HG03135 (cell line): ENCODE measurements at regions not wholly inside any gene's neighbourhood (a gene's known extent, or its start where the extent isn't known, plus 50 kb on each side); places are given as distances from the start of the nearest gene placed in this dataset.
"Not testable (repeated sequence)": the region's sequence is repeated elsewhere in the genome, so short reads cannot be mapped to it uniquely, and the experiment has no call there.

Experiments used
- ATAC-seq: cut with Tn5 transposase; IDR thresholded peaks from one replicate; pipeline ENCODE4 v1.9.1; 2021; ENCODE audit warnings: mild to moderate bottlenecking, moderate library complexity; ENCODE audit not compliant: unreplicated experiment

DNA sequence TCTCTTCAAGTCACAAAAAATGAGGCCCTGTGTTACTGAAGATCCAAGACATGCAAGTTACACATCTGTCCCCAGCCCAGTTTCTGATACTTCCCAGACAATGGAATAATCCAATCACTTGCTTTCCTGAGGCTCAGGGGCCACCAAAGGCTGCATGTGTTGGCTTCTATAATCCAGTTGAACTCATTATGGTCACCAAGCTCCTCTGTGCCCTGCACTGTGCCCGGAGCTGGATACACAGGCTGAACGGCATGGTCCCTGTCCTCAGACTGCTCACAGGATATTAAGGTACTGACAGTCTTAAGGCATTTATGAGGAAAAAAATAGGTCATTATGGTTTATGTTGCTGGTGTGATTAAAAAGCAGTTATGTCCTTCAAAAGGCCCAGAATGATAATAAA, 117.0 kb upstream of the SYT6 start:
- ATAC-seq: no peak

DNA sequence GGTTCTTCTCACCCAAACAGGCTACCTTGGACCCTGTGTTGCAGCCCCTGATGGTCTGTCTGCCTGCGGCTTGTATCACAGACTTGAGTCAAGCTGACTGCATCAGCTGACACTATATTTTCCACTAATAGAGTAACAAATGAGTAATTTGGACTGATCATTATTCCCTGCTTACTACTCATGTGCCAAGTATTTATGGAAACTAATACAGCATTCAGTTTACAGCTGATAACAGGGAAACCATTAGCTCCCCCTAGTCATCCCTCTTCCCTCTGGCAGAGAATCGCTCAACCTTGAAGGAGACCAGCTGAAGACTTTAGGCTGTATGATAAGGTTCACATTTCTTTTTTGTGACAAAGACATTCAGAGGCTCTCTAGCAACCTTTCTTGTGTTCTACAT, 116.6 kb upstream of the SYT6 start:
- no peak for ATAC-seq

DNA sequence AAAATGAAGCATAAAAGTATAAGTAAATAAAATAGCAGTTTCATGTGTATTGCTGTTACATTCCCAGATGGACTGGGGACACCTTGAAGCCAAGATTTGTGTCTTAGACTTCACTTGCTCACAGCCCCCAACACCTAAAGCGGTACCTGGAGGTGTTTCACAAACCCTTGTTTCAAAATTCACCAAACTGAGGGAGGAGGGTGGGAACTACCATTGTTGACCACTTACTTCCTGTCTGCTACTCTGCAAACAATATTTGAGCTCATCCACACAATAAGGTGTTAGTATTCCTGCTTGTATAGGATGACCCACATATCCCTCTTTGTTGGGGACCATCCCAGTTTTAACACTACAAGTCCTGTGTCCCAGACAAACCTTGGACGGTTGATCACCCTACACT, 115.9 kb upstream of the SYT6 start:
- ATAC-seq: no peak

DNA sequence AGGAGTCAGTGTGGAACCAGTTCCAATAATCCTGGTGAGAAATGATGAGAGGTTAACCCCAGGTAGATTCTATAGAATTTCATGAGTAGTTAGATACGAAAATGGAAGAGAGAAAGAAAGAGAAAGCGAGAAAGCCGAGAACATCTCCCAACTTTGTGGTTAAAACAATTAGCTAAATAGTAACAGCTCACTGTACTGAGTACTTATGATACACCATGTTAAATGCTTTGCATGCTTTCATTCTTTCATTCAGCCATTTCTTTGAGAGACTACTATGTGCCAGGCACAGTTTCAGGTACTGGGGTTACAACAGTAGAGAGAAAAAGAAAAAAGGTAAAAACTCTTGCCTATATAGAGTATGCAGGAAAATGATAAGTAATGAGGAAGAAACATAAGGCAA, 109.7 kb upstream of the SYT6 start:
- ATAC-seq: peak; percentile 91

DNA sequence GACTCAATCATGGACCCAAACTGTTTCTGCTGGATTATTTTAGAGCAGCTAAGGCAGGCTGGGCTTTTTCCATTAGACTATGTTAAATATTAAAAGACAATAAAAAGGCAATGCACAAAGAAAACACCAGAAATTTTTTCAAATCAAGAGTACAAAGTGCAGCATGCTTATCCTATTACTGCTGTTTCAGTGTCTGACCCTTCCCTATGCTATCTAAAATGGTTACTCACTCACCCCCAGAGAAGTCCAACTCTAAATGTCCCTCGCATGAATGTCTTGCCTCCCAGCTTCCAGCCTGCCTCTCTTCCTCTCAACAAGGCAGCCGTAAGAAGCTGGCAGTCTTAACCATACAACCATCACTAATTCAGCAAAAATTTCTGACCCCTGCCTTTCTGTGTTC, 108.7 kb upstream of the SYT6 start:
- no peak for ATAC-seq

DNA sequence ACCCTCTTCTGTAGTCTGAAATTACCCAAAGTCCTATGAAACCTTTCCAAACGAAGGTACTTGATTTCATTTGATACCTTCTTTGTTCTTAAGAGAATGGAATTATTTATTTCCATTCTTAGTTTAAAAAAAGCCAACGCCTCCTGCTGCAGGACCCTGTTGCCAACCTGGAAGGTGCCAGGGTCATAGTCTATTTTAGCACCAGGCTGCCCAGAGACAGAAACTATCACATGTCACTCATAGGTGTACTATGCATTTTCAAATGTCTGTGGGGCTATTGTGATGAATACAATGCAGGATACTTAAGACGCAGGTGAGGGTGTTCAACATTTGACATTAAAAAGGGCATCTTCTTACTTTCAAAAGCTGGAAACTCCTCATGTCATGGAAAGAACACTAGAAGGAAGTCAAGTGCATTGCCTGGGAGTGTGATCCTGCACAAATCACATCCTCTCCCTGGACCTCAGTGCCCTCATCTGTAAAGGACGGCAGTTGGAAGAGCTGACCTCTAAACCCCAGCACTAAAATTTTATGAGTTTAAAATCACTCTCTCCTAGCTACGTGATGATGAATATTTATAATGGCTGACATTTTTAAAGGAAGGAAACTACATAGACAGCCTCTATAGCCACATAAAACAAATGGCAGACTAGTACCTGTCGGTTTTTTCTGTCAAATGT, 107.3 kb upstream of the SYT6 start:
- ATAC-seq: no peak

DNA sequence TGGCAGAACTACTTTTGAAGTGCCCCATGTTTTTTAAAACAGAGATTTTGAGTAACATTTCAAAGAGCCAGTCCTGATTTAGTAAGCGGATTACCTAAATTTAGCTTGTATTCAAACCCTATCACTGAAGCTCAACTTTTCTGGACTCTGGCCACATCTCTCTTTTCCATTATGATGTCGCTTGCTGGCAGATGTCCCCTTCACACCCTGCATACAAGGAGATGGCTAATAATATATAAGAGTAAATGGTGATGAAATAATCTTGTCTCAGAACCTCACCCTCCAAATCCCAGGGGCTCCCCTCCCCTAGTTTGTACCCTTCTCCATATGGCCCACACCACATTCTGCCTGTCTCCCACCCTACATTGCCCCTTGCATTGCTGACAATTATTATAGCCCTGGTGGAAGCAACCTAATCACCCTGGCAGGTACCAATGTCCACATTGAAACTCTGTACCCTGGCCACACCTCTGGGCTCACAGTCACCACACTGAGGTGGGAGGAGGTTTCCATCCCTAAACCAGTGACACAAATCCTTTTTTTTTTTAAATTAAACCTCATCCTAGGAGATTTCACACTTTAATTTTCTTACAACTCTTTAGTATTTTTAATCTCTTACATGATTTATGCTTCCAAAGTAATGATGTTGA, 106.0 kb upstream of the SYT6 start:
- no peak for ATAC-seq

DNA sequence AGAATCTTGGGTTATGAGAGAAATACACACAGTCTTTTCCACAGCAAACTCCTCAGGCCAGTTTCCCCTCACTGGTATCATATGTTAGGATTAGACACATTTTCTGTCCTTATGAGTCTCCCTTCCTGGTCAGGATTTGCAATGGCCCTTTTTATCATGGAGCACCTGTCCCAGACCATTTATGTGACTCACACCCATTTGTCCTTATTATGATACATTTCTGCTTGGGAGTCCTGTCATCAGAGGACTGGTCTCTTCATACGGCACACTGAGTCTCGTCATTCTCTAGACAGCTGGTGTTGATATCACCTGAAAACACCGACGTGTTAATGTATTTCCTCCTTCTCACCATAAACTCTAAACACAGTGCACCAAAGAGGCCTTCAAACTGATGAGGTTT, 105.0 kb upstream of the SYT6 start:
- ATAC-seq: no peak

DNA sequence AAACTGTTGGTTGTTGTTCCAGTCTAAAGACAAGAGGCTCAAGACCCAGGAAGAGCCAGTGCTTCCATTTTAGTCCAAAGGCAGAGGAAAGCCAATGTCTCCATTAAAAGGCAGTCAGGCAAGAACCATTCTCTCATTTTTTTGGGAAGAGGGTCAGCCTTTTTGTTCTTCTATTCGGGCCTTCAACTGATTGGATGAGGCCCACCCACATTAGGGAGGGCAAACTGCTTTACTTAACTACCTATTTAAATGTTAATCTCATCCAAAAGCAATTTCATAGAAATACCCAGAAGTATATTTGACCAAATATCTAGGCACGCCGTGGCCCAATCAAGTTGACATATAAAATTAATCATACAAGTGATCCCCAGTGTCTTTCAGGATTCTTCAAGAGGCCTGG, 104.4 kb upstream of the SYT6 start:
- ATAC-seq: no peak

DNA sequence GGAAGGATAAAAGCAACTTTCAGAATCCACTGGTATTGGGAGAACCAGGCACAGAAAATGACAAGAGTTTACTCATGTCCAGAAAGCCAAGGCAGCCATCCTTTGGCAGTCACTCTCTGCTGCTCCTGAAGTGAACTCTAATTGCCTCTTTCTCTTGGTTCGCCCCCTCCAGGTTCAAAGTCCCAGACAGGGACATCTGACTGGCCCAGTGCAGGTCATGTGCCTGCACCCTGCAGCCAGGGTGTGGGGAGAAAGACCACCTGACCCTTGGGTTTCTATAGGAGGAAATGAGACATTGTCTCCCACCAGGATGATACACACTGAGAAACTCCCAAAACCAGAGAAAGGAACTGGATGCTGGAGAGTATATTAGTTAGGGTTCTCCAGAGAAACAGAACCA, 103.9 kb upstream of the SYT6 start:
- no peak for ATAC-seq

DNA sequence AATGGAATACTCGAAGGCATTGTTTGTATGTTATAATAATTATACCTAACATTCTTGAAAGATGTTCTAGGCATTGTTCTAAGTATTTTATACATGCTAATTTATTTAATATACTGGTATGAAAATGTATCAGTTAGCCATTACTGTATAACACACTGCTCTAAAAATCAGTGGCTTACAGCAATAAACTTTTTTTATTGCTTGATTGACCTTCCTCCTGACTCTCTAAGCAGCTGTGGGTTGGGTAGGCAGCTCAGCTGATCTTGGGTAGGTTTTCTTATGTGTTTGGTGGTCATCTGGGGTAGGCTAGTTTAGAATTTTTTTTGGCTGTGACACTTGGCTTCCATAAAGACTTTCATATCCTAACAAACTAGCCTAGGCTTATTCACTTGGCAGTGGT, 100.2 kb upstream of the SYT6 start:
- ATAC-seq: no peak

DNA sequence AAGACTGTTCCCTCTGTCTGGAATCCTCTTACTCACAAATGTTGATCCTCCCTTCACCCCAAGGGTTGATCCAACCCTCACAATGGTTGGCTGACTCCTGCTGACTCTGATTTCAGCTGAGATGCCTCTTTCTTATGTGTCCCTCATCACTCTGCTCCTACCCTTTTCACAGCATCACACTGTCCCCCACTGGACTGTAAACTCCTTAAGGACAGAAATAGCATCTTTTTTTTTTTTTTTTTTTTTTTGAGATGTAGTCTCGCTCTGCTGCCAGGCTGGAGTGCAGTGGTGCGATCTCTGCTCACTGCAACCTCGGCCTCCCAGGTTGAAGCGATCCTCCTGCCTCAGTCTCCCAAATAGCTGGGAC, 97.9 kb upstream of the SYT6 start:
- ATAC-seq: no peak

DNA sequence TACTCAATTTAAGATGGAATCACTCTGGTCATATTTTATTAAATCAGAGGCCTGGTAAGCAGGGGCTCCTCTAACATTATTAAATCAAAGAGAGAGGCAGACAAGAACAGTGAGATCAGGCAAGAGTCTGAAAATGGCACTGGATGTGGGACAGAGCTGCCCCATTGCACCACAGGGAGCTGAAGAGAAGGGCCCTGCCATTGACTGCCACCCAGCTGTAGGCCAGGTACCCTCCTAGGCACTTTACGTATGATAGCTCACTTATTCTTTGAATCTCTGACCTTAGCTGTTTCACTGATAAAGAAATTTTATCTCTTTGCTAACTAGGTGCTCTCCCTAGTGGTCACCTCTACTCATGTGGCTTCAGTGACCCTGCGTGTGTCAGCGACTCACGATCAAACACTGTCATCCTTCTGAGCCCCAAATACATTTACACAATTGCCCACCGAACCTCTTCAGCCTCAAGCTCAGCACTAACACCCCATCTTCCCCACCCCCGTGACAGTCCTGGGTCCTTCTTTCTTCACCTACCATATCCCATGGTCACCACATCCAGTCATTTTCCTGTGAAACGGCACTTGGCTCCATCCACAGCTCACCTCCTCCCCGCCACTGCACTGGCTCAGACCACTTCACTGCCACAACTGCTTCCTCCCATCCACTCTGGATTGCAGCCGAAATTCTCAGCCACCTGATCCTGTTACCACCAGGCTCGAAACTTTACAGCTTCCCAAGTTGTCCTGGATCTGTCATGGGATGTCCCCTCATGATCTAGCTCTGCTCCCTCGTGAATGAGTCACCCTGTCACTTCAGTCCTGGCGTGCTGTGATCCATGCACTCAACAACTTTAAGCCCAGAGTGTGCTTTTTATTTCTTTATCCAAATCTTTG, 97.3 kb upstream of the SYT6 start:
- no peak for ATAC-seq

DNA sequence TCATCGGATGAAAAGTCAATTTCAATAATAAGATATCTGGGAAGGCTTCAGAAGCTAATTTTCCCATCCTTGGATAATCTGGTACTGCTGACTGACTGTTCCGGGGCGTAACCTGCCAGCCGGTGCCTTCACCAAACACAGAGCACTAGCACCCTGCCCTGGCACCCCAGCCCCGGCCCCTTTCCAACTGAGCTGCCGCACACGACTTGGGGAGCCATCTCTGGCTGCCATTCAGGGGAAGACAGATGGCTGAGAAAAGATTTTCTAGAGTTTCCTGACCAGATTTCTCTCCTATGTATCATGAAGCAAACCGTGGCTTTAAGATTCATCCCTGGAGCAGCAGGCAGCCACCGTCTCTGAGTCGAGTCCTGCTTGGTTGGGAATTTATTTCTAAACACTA, 96.0 kb upstream of the SYT6 start:
- no peak for ATAC-seq

DNA sequence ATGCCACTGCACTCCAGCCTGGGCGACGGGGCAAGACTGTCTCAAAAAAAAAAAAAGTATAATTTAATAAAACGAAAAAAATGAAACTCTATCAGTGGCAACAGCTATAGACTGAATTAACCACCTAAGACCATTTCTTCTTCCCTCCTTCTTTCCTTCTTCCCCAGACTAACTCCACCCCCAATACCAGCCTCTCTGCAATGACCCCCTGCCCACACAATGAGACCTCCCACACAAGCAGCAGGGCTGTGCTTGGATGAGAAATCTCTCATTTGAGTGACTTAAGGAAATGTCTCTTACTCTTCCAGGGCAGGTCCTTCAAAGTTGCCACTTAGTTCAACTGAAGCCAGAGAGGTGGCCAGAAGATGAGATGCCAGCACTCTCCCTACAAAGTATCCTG, 94.5 kb upstream of the SYT6 start:
- ATAC-seq: no peak

DNA sequence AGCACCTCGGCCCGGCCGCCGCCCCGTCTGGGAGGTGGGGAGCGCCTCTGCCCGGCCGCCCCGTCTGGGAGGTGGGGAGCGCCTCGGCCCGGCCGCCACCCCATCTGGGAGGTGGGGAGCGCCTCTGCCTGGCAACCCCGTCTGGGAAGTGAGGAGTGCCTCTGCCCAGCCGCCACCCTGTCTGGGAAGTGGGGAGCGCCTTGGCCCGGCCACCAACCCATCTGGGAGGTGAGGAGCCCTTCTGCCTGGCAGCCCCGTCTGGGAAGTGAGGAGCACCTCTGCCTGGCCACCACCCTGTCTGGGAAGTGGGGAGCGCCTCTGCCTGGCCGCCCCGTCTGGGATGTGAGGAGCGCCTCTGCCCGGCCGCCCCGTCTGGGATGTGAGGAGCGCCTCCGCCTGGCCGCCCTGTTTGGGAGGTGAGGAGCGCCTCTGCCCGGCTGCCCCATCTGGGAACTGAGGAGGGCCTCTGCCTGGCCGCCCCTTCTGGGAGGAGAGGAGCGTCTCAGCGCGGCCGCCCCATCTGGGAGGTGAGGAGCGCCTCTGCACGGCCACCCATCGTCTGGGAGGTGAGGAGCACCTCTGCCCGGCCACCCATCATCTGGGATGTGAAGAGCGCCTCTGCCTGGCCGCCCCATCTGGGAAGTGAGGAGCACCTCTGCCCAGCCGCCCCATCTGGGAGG, 89.0 kb upstream of the SYT6 start:
- not testable (repeated sequence) for ATAC-seq

DNA sequence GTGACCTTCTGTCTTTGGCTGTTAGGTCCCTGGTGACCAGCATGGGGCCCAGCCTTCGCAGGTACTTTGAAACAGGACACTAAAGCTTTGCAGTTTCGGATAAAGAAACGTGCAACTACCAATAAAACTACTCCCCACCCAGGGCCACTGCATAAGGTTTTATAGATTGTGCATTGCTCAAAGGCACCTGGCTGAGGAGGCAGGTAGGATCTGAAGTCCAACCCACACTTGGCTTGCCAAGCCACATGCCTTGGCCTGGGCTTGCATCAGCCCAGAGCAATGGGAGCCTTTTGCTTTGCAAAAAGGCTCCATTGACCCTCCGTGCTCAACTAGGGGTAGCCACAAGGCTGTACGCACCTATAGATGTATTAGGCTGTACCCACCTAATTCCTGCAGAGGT, 84.4 kb upstream of the SYT6 start:
- ATAC-seq: no peak

DNA sequence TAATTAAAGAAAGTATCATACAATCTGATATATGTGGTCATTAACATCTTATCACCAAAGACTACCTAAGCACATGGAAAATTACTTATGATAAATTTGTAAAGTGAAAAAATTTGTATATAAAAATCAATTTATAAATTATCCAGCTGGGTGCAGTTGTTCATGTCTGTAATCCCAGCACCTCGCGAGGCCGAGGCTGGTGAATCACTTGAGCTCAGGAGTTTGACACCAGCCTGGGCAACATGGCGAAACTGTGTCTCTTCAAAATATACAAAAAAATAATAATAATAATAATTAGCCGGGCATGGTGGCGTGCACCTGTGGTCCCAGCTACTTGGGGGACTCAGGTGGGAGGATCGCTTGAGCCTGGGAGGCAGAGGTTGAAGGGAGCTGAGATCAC, 82.8 kb upstream of the SYT6 start:
- ATAC-seq: no peak

DNA sequence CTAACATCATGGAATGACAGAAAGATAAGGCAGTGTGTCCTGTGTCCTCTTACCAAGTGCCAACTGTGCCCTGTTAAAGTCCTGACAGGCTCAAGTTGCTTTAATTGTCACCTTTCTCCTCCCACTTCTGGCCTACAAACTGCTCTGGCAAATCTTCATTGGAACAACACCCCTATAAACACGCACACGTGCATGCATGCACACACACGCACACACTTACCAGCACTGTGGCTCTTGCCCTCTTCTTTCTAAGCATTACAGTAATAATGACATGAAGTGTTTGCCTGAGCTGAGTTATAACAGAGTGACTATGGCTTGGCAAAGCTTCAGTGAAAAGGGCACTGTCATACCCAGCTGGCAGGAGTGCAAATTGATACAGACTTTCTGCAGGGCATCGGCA, 82.3 kb upstream of the SYT6 start:
- no peak for ATAC-seq

DNA sequence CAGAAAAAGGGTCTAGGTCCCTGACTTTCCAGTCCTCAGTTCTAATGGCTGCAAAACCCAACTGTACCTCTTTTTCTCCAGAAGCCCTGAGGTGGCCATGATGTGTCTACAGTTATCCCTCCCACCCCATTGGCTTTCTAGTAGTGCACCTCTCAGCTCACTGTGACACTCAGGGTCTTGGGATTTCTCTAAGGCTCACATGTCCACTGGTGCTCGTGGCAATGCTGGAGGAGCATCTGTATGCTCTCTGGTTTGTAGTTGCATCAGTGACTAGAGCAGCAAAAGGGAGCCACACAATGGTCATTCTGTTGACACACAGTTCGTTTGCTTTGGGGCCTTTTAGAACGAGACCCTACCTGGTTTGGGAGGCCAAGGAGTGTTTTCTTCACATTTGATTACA, 81.6 kb upstream of the SYT6 start:
- no peak for ATAC-seq

DNA sequence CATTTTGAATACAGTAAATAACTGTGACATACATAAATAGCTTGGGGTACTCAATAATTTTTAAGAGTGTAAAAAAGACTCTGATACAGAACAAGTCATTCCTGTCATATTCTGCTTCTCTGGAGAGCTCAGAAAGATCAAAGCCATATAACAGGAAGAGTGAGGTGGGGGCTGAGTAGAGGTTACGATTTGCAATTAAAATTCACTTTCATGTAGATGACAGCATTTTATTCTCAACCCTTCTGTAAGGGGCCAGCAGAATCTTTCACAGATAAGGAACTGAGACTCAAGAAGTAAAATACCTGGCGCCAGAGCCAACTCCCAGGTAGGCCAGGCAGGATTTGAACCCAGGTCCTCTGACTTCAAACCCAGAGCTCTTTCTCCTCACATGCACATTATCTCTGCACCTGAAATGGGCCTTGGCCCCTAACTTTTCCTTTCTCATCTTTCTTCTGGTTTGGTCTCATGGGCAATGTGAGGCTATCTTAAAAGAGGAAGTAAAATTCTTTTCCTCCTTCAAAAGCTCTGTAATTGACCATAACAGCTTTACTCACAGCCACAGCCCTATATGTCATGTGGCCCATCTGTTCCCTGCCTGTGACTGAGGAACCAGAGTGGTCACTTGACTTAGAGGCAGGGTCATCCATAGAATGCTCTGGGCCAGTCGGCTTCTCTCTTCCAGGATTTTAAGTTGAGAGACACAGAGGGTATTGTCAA, 80.9 kb upstream of the SYT6 start:
- no peak for ATAC-seq
